Lung (tissue), 11 donors: ENCODE measurements at regions not wholly inside any gene's neighbourhood (a gene's known extent, or its start where the extent isn't known, plus 50 kb on each side); places are given as distances from the start of the nearest gene placed in this dataset.

Experiments
- ATAC-seq: fragments of 200-7000 bp; cut with Tn5 transposase; one replicate; pipeline ENCODE4 v1.9.1; 2020; ENCODE audit warnings: moderate number of reproducible peaks; ENCODE audit not compliant: insufficient read depth, low FRiP score
- DNase-seq, 3 donors: peaks; one replicate each; pipeline ENCODE4 v3.0.0-alpha.2; 2013 to 2017
- H3K27ac ChIP-seq, 2 donors: one replicate each; pipeline ENCODE4 v1.5.1; 2013; ENCODE audit warnings: mild to moderate bottlenecking in 2 of 2, moderate library complexity in 2 of 2, control low read depth in 1 of 2, inconsistent platforms in 1 of 2, low read depth in 1 of 2, low read length in 1 of 2
- H3K27me3 ChIP-seq, 3 donors: one replicate each; pipeline ENCODE4 v1.5.1; 2013; ENCODE audit warnings: low read length in 2 of 3; ENCODE audit not compliant: control insufficient read depth in 3 of 3, insufficient read depth in 3 of 3
- H3K36me3 ChIP-seq, 4 donors: one replicate each; pipeline ENCODE4 v1.5.1; 2013; ENCODE audit warnings: low read length in 4 of 4, mild to moderate bottlenecking in 1 of 4, moderate library complexity in 1 of 4; ENCODE audit not compliant: control insufficient read depth in 4 of 4, insufficient read depth in 4 of 4
- H3K4me1 ChIP-seq, 5 donors: one replicate each; pipeline ENCODE4 v1.5.1; 2013; ENCODE audit warnings: low read length in 5 of 5, mild to moderate bottlenecking in 2 of 5, moderate library complexity in 1 of 5; ENCODE audit not compliant: control insufficient read depth in 5 of 5, insufficient read depth in 5 of 5
- H3K4me3 ChIP-seq: one replicate; pipeline ENCODE4 v1.5.1; 2013; ENCODE audit warnings: mild to moderate bottlenecking, control low read depth, moderate library complexity
- H3K9ac ChIP-seq, 2 donors: one replicate each; pipeline ENCODE4 v1.5.1; 2013; ENCODE audit warnings: low read length in 2 of 2, control low read depth in 1 of 2; ENCODE audit not compliant: insufficient read depth in 1 of 2
- H3K9me3 ChIP-seq, 4 donors: one replicate each; pipeline ENCODE4 v1.5.1; 2013; ENCODE audit warnings: low read length in 3 of 4, mild to moderate bottlenecking in 1 of 4, moderate library complexity in 1 of 4; ENCODE audit not compliant: control insufficient read depth in 4 of 4, insufficient read depth in 3 of 4
- WGBS, 2 donors: extraction: QIAGEN DNeasy Blood & Tissue Kit; methylation state at CpG; one replicate each; pipeline ENCODE4 v1.1.7; 2013; 5-methylcytosine and 5-hydroxymethylcytosine counted together
- TF ChIP-seq, protein P1 (sequence below): IDR thresholded peaks from 2 replicates; pipeline ENCODE4 v1.5.1; 2012; ENCODE audit warnings: mild to moderate bottlenecking; ENCODE audit errors: control extremely low read depth, extremely low read depth
- donor health status: control.
- donor health status: control.
- donor health status: Bipolar disorder and iron deficiency.
- donor health status: healthy.
- donor health status: DM: yes; HTN: yes; CAD: no.

DNA sequence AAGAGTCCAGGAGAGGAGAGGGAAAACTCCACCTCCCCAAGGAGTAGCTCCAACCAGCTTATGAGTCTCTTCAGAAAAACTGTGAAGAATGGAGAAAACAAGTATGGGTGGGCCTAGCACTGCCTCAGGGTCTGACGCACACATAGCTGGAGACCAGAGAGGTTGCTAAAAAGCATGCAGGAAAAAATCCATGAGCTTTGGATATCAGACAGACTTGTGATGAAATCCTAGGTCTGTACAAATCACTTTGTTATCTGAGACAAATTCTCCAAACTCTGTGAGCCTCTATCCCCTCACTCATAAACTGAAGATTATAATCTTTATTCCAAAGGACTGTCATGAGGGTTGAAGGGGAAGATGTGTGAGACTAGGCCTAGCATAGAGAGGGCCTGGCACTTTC is 141.5 kb upstream of the FGGY start:
- DNase-seq, result no peak
- Histone ChIP-seq H3K9me3 (peaks cover 0 to 4% (median 0%) of the 10 kb centered on the region in 4 donors), H3K27ac (no peak overlapping the region), H3K27me3 (no peaks in the 10 kb centered on the region), H3K4me3 (no peak overlapping the region), H3K4me1 (peaks cover 4 to 17% (median 9%) of the 10 kb centered on the region in 5 donors), H3K36me3 (no peaks in the 10 kb centered on the region), H3K9ac (no peak overlapping the region)
- WGBS, 2 donors, result 93% methylated on average over 1 of the region's 1 CpG
- ATAC-seq, result no peak
- TF ChIP-seq, protein P1, sequence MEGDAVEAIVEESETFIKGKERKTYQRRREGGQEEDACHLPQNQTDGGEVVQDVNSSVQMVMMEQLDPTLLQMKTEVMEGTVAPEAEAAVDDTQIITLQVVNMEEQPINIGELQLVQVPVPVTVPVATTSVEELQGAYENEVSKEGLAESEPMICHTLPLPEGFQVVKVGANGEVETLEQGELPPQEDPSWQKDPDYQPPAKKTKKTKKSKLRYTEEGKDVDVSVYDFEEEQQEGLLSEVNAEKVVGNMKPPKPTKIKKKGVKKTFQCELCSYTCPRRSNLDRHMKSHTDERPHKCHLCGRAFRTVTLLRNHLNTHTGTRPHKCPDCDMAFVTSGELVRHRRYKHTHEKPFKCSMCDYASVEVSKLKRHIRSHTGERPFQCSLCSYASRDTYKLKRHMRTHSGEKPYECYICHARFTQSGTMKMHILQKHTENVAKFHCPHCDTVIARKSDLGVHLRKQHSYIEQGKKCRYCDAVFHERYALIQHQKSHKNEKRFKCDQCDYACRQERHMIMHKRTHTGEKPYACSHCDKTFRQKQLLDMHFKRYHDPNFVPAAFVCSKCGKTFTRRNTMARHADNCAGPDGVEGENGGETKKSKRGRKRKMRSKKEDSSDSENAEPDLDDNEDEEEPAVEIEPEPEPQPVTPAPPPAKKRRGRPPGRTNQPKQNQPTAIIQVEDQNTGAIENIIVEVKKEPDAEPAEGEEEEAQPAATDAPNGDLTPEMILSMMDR, result no peak

DNA sequence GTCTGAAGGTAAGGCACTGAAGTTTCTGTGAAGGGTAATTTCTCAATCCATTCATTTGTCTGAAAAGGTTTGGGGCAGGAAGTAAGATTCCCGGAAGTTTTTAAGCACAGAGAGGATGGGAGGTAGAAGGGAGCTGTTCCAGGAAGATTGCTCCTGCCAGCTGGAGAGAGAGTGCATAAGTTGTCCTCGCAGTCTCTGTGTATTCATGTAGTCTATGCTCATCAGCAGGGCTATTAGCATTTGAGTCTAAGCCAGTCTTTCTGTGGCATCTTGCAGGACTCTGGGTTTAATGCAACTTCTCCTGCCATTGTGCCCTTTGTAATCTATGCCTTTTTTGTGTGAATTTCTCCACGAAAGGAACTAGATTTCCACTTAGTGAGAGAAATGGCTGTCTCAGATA is 140.8 kb upstream of the FGGY start:
- TF ChIP-seq, protein P1, result no peak
- H3K36me3 ChIP-seq, result no peaks in the 10 kb centered on the region
- no peak for ATAC-seq
- H3K27me3 ChIP-seq, result no peaks in the 10 kb centered on the region
- peaks cover under 1 to 14% (median 8%) of the 10 kb centered on the region in 5 donors for H3K4me1 ChIP-seq
- no peak overlapping the region for H3K9ac ChIP-seq
- H3K27ac ChIP-seq, result peak overlapping the region in 1 of 2 donors; percentile 13
- no peak for DNase-seq
- H3K9me3 ChIP-seq, result peaks cover 0 to 4% (median 0%) of the 10 kb centered on the region in 4 donors
- no peak overlapping the region for H3K4me3 ChIP-seq
- WGBS, 2 donors, result 19 to 48% methylated on average over 3 of the region's 3 CpGs

DNA sequence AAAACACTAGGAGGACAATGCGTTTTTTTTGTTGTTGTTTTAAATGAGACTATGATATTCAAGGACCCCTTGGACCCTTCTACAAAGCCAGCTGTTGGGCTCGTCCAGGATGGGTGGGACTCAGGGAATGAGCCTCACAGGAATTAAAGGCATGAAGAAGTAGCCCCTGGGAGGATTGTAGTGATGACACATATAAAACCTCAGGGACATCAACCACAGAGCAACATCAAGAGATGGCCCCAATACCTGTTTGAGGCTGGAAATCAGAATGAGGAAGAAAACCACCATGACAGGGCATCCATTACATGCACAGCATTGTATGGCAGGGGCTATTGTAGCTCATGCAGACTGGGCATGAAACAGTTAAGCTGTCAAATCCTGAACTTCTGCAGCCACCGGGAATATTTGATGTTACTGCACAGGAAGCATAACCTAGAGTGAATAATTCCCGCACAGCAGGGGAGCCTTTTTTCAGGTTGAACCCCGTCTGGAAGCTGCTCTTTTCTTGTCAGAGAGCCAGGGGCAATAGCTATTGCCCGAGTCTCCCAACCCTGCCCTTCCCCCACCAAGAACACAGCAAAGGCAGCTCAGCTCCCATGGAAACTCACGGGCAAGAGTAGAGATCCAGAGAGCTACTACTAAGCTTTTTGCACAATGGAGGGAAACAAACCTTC is 140.2 kb upstream of the FGGY start:
- Histone ChIP-seq H3K4me1 (peaks cover 0 to 12% (median 8%) of the 10 kb centered on the region in 5 donors), H3K9ac (no peak overlapping the region), H3K36me3 (no peaks in the 10 kb centered on the region), H3K27me3 (no peaks in the 10 kb centered on the region), H3K27ac (no peak overlapping the region), H3K4me3 (no peak overlapping the region), H3K9me3 (peaks cover 0 to 4% (median 0%) of the 10 kb centered on the region in 4 donors)
- no peak for ATAC-seq
- TF ChIP-seq, protein P1, result no peak
- 34 to 56% methylated on average over 7 of the region's 7 CpGs for WGBS, 2 donors
- DNase-seq, result peak; percentile 39 to 50 (median 45)

DNA sequence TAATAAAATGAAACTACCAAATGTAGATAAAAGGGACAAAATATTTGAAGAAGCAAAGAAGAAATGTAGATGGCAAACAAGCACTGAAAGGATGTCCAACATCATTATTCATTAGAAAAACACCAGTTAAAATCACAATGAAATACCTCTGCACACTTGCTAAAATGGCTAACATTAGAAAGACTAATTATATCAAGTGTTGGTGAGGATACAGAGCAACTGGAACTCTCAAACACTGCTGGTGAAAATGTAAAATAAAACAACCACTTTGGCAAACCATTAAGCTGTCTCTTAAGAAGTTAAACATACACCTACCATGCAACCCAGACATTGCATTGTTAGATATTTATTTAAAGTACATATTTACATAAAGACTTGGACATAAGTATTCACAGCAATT is 138.6 kb upstream of the FGGY start:
- ATAC-seq (no peak), DNase-seq (no peak)
- peaks cover 0 to 4% (median 0%) of the 10 kb centered on the region in 4 donors for H3K9me3 ChIP-seq
- no peaks in the 10 kb centered on the region for H3K36me3 ChIP-seq
- H3K4me1 ChIP-seq, result peaks cover 0 to 10% (median 7%) of the 10 kb centered on the region in 5 donors
- H3K27me3 ChIP-seq, result no peaks in the 10 kb centered on the region
- H3K9ac ChIP-seq, result no peak overlapping the region
- TF ChIP-seq, protein P1, result no peak
- H3K27ac ChIP-seq, result no peak overlapping the region
- no peak overlapping the region for H3K4me3 ChIP-seq
